Keratinocyte (primary cell): ENCODE measurements at regions not wholly inside any gene's neighbourhood (a gene's known extent, or its start where the extent isn't known, plus 50 kb on each side); places are given as distances from the start of the nearest gene placed in this dataset.
"Not testable (repeated sequence)": the region's sequence is repeated elsewhere in the genome, so short reads cannot be mapped to it uniquely, and the experiment has no call there.

ENCODE experiments used
- DNase-seq: peaks from one replicate; pipeline ENCODE4 v3.0.0-alpha.2; 2011; ENCODE audit warnings: low read depth, missing footprints, low spot score
- FAIRE-seq: peaks from 2 replicates; lab custom pipeline; 2011; peaks lifted over from hg19 to GRCh38; lab: Jason Lieb, UNC
- H2AFZ ChIP-seq: 2 replicates; pipeline ENCODE4 v1.6.0; 2012; ENCODE audit warnings: low read length, control low read depth, inconsistent platforms; ENCODE audit not compliant: control insufficient read depth
- H3K27ac ChIP-seq: 2 replicates; pipeline ENCODE4 v1.5.1; 2011; ENCODE audit warnings: low read length; ENCODE audit not compliant: control insufficient read depth, insufficient read depth
- H3K27me3 ChIP-seq: 3 replicates; pipeline ENCODE4 v1.6.0; 2011; ENCODE audit warnings: low read length; ENCODE audit not compliant: control insufficient read depth, insufficient read depth; ENCODE audit errors: extremely low read depth
- H3K36me3 ChIP-seq, 2 experiments: 2 replicates in 1 of 2; 3 replicates in 1 of 2; pipeline ENCODE4 v1.5.1; 2011; ENCODE audit warnings: low read length in 2 of 2, mild to moderate bottlenecking in 1 of 2; ENCODE audit not compliant: control insufficient read depth in 2 of 2, insufficient read depth in 2 of 2; ENCODE audit errors: extremely low read depth in 1 of 2
- H3K4me1 ChIP-seq: 3 replicates; pipeline ENCODE4 v1.5.1; 2011; ENCODE audit warnings: low read length; ENCODE audit not compliant: control insufficient read depth, insufficient read depth; ENCODE audit errors: extremely low read depth
- H3K4me2 ChIP-seq: 3 replicates; pipeline ENCODE4 v1.6.0; 2011; ENCODE audit warnings: low read depth, low read length; ENCODE audit not compliant: control insufficient read depth, insufficient read depth; ENCODE audit errors: extremely low read depth
- H3K4me3 ChIP-seq, 3 experiments: fragments of 200-600 bp in 1 of 3; sonication (generic) in 1 of 3; 2 replicates in 2 of 3; 3 replicates in 1 of 3; pipeline ENCODE4 v1.5.1; 2011 to 2016; ENCODE audit warnings: low read length in 3 of 3, mild to moderate bottlenecking in 3 of 3, control low read depth in 2 of 3, inconsistent platforms in 1 of 3, low read depth in 1 of 3, mixed read lengths in 1 of 3, mixed run types in 1 of 3, moderate library complexity in 1 of 3; ENCODE audit not compliant: control insufficient read depth in 2 of 3, insufficient read depth in 2 of 3; ENCODE audit errors: extremely low read depth in 1 of 3
- H3K79me2 ChIP-seq: 2 replicates; pipeline ENCODE4 v1.6.0; 2012; ENCODE audit warnings: low read length; ENCODE audit not compliant: control insufficient read depth, insufficient read depth
- H3K9ac ChIP-seq: 3 replicates; pipeline ENCODE4 v1.6.0; 2011; ENCODE audit warnings: low read length; ENCODE audit not compliant: control insufficient read depth, insufficient read depth; ENCODE audit errors: extremely low read depth
- H3K9me1 ChIP-seq: 3 replicates; pipeline ENCODE4 v1.6.0; 2011; ENCODE audit warnings: low read length; ENCODE audit not compliant: control insufficient read depth, insufficient read depth; ENCODE audit errors: extremely low read depth
- H3K9me3 ChIP-seq: 2 replicates; pipeline ENCODE4 v1.5.1; 2012; ENCODE audit warnings: low read depth, low read length; ENCODE audit not compliant: control insufficient read depth
- H4K20me1 ChIP-seq: 3 replicates; pipeline ENCODE4 v1.6.0; 2011; ENCODE audit warnings: low read length; ENCODE audit not compliant: control insufficient read depth, insufficient read depth; ENCODE audit errors: extremely low read depth
- EZH2 ChIP-seq: IDR thresholded peaks from one replicate; pipeline ENCODE4 v1.6.1; 2012; ENCODE audit warnings: inconsistent platforms, mild to moderate bottlenecking, low read length, moderate library complexity
- dilution Hi-C: fragments of 300-500 bp; cut with MboI; formaldehyde crosslinking; loops from one replicate; pipeline ENCODE4 v1.7.0; 2020; ENCODE audit warnings: low sequenced_read_pairs; ENCODE audit not compliant: extremely low pct_ligation_motif_present
- TF ChIP-seq, protein P1 (sequence below), 3 experiments: IDR thresholded peaks in 1 of 3; conservative IDR thresholded peaks in 1 of 3; optimal IDR thresholded peaks in 1 of 3; 2 replicates in 2 of 3; 3 replicates in 1 of 3; pipeline versions ENCODE3 to v1.5.1; 2011; ENCODE audit warnings: low read length in 3 of 3, mild to moderate bottlenecking in 3 of 3, moderate library complexity in 2 of 3, control low read depth in 1 of 3, inconsistent platforms in 1 of 3; ENCODE audit not compliant: insufficient read depth in 2 of 3; ENCODE audit errors: extremely low read depth in 1 of 3

- no peak overlapping the region for H2AFZ ChIP-seq
Observed at GRCh38 chr6:67775333-67775732, 859.7 kb upstream of the ADGRB3 start.

DNA sequence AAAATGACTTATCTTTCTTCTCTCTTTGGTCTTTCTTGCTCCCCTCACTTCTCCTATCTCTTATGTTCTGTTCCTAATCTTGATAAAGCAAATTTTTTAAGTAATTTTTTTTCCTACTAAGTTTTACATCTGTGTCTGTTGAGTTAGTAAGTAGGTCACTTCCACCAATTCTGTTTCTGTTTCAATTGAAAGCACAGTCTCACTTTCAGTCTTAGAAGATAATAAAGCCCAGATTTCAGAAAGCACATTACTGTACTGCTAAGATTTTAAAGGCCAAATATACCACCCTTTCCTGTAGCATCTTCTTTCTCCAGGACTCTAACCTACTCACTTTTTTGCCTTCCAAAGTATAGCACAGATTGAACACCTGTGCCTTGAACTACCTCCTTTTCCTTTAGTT, 866.1 kb upstream of the ADGRB3 start:
- Histone ChIP-seq H3K36me3 (no peaks in the 10 kb centered on the region), H3K4me3 (no peak overlapping the region), H3K27ac (no peak overlapping the region), H3K79me2 (no peaks in the 10 kb centered on the region), H3K27me3 (no peaks in the 10 kb centered on the region), H3K4me1 (no peaks in the 10 kb centered on the region), H3K9ac (no peak overlapping the region), H3K9me1 (no peaks in the 10 kb centered on the region), H2AFZ (no peak overlapping the region), H4K20me1 (no peaks in the 10 kb centered on the region), H3K4me2 (no peak overlapping the region), H3K9me3 (no peaks in the 10 kb centered on the region)
- TF ChIP-seq, protein P1, sequence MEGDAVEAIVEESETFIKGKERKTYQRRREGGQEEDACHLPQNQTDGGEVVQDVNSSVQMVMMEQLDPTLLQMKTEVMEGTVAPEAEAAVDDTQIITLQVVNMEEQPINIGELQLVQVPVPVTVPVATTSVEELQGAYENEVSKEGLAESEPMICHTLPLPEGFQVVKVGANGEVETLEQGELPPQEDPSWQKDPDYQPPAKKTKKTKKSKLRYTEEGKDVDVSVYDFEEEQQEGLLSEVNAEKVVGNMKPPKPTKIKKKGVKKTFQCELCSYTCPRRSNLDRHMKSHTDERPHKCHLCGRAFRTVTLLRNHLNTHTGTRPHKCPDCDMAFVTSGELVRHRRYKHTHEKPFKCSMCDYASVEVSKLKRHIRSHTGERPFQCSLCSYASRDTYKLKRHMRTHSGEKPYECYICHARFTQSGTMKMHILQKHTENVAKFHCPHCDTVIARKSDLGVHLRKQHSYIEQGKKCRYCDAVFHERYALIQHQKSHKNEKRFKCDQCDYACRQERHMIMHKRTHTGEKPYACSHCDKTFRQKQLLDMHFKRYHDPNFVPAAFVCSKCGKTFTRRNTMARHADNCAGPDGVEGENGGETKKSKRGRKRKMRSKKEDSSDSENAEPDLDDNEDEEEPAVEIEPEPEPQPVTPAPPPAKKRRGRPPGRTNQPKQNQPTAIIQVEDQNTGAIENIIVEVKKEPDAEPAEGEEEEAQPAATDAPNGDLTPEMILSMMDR (optimal IDR thresholded peaks at IDR 0.05 in 1 of 3, IDR thresholded peaks at IDR 0.05 in 1 of 3, conservative IDR thresholded peaks at IDR 0.05 in 1 of 3; ENCODE audit: extremely low read depth in 1 of 3, insufficient read depth in 2 of 3, low read length in 3 of 3) = no peak
- TF ChIP-seq EZH2 = no peak
- DNase-seq (no peak), FAIRE-seq (no peak)
- dilution Hi-C loops = no loop called here

More at GRCh38 chr6:67775333-67775732, 859.7 kb upstream of the ADGRB3 start:
- Histone ChIP-seq H3K9me1 (no peaks in the 10 kb centered on the region), H3K4me1 (no peaks in the 10 kb centered on the region), H3K9me3 (no peaks in the 10 kb centered on the region), H3K79me2 (no peaks in the 10 kb centered on the region), H4K20me1 (no peaks in the 10 kb centered on the region), H3K36me3 (no peaks in the 10 kb centered on the region), H3K4me2 (no peak overlapping the region), H3K9ac (no peak overlapping the region), H3K27ac (no peak overlapping the region), H3K4me3 (no peak overlapping the region), H3K27me3 (no peaks in the 10 kb centered on the region)
- dilution Hi-C loops = no loop called here
- TF ChIP-seq, protein P1 (optimal IDR thresholded peaks at IDR 0.05 in 1 of 3, IDR thresholded peaks at IDR 0.05 in 1 of 3, conservative IDR thresholded peaks at IDR 0.05 in 1 of 3; ENCODE audit: extremely low read depth in 1 of 3, insufficient read depth in 2 of 3, low read length in 3 of 3) = no peak
- FAIRE-seq (no peak), DNase-seq (no peak)

- H3K27me3 ChIP-seq, dilution Hi-C loops, H3K36me3 ChIP-seq, H3K9me3 ChIP-seq, H3K79me2 ChIP-seq, H3K4me3 ChIP-seq, DNase-seq, H3K27ac ChIP-seq, H4K20me1 ChIP-seq, H2AFZ ChIP-seq, H3K9me1 ChIP-seq, FAIRE-seq, H3K4me1 ChIP-seq, H3K4me2 ChIP-seq, H3K9ac ChIP-seq: not testable (repeated sequence)
Observed at GRCh38 chr6:67767046-67767822, 867.8 kb upstream of the ADGRB3 start.
